Tibial nerve (tissue), 4 donors: ENCODE measurements at regions not wholly inside any gene's neighbourhood (a gene's known extent, or its start where the extent isn't known, plus 50 kb on each side); places are given as distances from the start of the nearest gene placed in this dataset.

Source experiments
- DNase-seq, 2 donors: peaks; one replicate each; pipeline ENCODE4 v3.0.0-alpha.2; 2019; ENCODE audit warnings: low spot score in 2 of 2
- H3K27ac ChIP-seq, 4 donors: fragments of 200-600 bp; sonication (generic) in 3 of 4; one replicate each; pipeline ENCODE4 v1.5.1; 2017 to 2019; ENCODE audit warnings: mild to moderate bottlenecking in 1 of 4
- H3K27me3 ChIP-seq, 2 donors: fragments of 200-600 bp; sonication (generic) in 1 of 2; one replicate each; pipeline versions ENCODE4 v1.5.1 to v1.6.0; 2017 to 2019
- H3K36me3 ChIP-seq, 3 donors: fragments of 200-600 bp; sonication (generic); one replicate each; pipeline ENCODE4 v1.5.1; 2018 to 2019
- H3K4me1 ChIP-seq, 4 donors: fragments of 200-600 bp; sonication (generic) in 3 of 4; one replicate each; pipeline ENCODE4 v1.5.1; 2017 to 2019
- H3K4me3 ChIP-seq, 4 donors: fragments of 200-600 bp; sonication (generic) in 3 of 4; one replicate each; pipeline ENCODE4 v1.5.1; 2017 to 2019; ENCODE audit warnings: mild to moderate bottlenecking in 1 of 4, moderate library complexity in 1 of 4
- H3K9me3 ChIP-seq, 4 donors: fragments of 200-600 bp; sonication (generic) in 3 of 4; one replicate each; pipeline ENCODE4 v1.5.1; 2017 to 2019
- EP300 ChIP-seq, 2 donors: sonication (generic); formaldehyde crosslinking; IDR thresholded peaks; one replicate each; pipeline ENCODE4 v1.6.1; 2017; ENCODE audit warnings: antibody characterized with exemption in 2 of 2, mild to moderate bottlenecking in 1 of 2
- POLR2A ChIP-seq, 2 donors: fragments of 450-650 bp; IDR thresholded peaks; one replicate each; pipeline ENCODE4 v1.6.1; 2017; ENCODE audit warnings: antibody characterized with exemption in 2 of 2, mild to moderate bottlenecking in 2 of 2, moderate library complexity in 2 of 2
- WGBS, 2 donors: methylation state at CpG; one replicate each; pipeline ENCODE4 v1.1.5; 2018; 5-methylcytosine and 5-hydroxymethylcytosine counted together
- TF ChIP-seq, protein P1 (sequence below), 5 experiments: fragments of 200-600 bp in 3 of 5; fragments of 450-650 bp in 2 of 5; sonication (generic) in 3 of 5; IDR thresholded peaks; one replicate each; pipeline ENCODE4 v1.5.1; 2016 to 2019; ENCODE audit warnings: antibody characterized with exemption in 5 of 5, mild to moderate bottlenecking in 3 of 5, moderate library complexity in 2 of 5

GRCh38 chr20:21019814-21020658, 86.1 kb downstream of the LINC00237 start:
- Histone ChIP-seq H3K27ac (no peak overlapping the region), H3K27me3 (peaks cover 0 to 17% of the 10 kb centered on the region in 2 donors), H3K4me3 (no peak overlapping the region), H3K4me1 (peaks cover 0 to 6% (median 0%) of the 10 kb centered on the region in 4 donors), H3K36me3 (no peaks in the 10 kb centered on the region), H3K9me3 (no peaks in the 10 kb centered on the region)
- no peak for DNase-seq
- no peak for TF ChIP-seq POLR2A (IDR thresholded peaks at IDR 0.05)
- TF ChIP-seq EP300 (IDR thresholded peaks at IDR 0.05), result no peak
- TF ChIP-seq, protein P1, sequence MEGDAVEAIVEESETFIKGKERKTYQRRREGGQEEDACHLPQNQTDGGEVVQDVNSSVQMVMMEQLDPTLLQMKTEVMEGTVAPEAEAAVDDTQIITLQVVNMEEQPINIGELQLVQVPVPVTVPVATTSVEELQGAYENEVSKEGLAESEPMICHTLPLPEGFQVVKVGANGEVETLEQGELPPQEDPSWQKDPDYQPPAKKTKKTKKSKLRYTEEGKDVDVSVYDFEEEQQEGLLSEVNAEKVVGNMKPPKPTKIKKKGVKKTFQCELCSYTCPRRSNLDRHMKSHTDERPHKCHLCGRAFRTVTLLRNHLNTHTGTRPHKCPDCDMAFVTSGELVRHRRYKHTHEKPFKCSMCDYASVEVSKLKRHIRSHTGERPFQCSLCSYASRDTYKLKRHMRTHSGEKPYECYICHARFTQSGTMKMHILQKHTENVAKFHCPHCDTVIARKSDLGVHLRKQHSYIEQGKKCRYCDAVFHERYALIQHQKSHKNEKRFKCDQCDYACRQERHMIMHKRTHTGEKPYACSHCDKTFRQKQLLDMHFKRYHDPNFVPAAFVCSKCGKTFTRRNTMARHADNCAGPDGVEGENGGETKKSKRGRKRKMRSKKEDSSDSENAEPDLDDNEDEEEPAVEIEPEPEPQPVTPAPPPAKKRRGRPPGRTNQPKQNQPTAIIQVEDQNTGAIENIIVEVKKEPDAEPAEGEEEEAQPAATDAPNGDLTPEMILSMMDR (IDR thresholded peaks at IDR 0.05), result no peak
- WGBS, 2 donors, result 13 to 16% methylated on average over 32 to 40 of the region's 42 CpGs

DNA sequence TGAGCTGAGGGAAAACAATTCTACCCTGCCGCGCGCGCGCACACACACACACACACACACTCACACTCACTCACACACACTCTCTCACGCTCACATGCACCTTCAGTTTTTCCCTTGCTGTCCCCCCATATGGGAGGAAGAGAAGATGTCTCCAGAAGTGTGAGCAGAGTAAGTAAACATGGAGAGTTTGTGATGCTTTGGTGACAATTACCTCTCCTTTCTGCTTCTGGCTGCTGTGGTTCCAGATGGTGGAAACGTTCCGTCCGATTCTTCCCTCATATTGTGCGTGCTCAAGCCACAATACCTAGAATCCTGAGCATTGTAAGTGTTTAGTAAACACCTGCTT, 86.7 kb downstream of the LINC00237 start:
- WGBS, 2 donors, result 79% methylated on average over 10 of the region's 10 CpGs
- Histone ChIP-seq H3K27me3 (peaks cover 0 to 17% of the 10 kb centered on the region in 2 donors), H3K9me3 (no peaks in the 10 kb centered on the region), H3K36me3 (no peaks in the 10 kb centered on the region), H3K4me1 (peaks cover 0 to 6% (median 0%) of the 10 kb centered on the region in 4 donors), H3K4me3 (no peak overlapping the region), H3K27ac (no peak overlapping the region)
- no peak for TF ChIP-seq EP300 (IDR thresholded peaks at IDR 0.05)
- TF ChIP-seq POLR2A (IDR thresholded peaks at IDR 0.05), result no peak
- TF ChIP-seq, protein P1 (IDR thresholded peaks at IDR 0.05), result no peak
- no peak for DNase-seq

GRCh38 chr20:21018576-21018975, 87.6 kb downstream of the LINC00237 start:
- Histone ChIP-seq H3K4me1 (peaks cover 0 to 6% (median 0%) of the 10 kb centered on the region in 4 donors), H3K27me3 (peaks cover 0 to 17% of the 10 kb centered on the region in 2 donors), H3K27ac (no peak overlapping the region), H3K36me3 (no peaks in the 10 kb centered on the region), H3K9me3 (no peaks in the 10 kb centered on the region), H3K4me3 (no peak overlapping the region)
- WGBS, 2 donors, result 85 to 93% methylated on average over 4 of the region's 4 CpGs
- no peak for DNase-seq
- TF ChIP-seq POLR2A (IDR thresholded peaks at IDR 0.05) (no peak), EP300 (IDR thresholded peaks at IDR 0.05) (no peak)
- TF ChIP-seq, protein P1 (IDR thresholded peaks at IDR 0.05), result no peak

- no peak overlapping the region for H3K4me3 ChIP-seq
- DNase-seq, result no peak
- peaks cover 0 to 6% (median 0%) of the 10 kb centered on the region in 4 donors for H3K4me1 ChIP-seq
- 36 to 40% methylated on average over 11 of the region's 11 CpGs for WGBS, 2 donors
- no peaks in the 10 kb centered on the region for H3K36me3 ChIP-seq
- peaks cover 0 to 17% of the 10 kb centered on the region in 2 donors for H3K27me3 ChIP-seq
- H3K27ac ChIP-seq, result no peak overlapping the region
- TF ChIP-seq EP300 (IDR thresholded peaks at IDR 0.05), result no peak
- TF ChIP-seq, protein P1 (IDR thresholded peaks at IDR 0.05), result no peak
- no peak for TF ChIP-seq POLR2A (IDR thresholded peaks at IDR 0.05)
- no peaks in the 10 kb centered on the region for H3K9me3 ChIP-seq
These were observed 88.6 kb downstream of the LINC00237 start for GRCh38 chr20:21017528-21018085.

DNA sequence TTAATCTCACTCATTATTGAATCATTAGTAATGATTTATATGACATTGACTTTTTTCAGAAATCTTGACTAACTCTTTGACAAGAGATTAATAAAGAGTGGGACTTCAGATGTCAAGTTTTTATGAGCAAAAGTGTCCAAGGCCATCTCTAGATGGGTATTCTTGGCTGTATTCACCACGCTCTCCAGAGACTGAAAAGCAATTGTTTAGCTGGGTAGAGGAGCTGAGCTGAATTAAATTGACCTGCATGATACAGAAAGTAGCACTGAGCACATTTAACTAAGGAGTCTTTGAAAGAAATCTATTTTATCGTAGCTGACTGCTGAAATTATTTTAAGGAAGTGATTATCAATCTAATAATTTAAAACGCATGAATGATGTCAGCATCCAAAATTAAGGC, 89.4 kb downstream of the LINC00237 start:
- no peak for DNase-seq
- Histone ChIP-seq H3K9me3 (peaks cover 0 to 2% (median 0%) of the 10 kb centered on the region in 4 donors), H3K27ac (no peak overlapping the region), H3K4me1 (peaks cover 0 to 6% (median 0%) of the 10 kb centered on the region in 4 donors), H3K27me3 (peaks cover 0 to 17% of the 10 kb centered on the region in 2 donors), H3K4me3 (no peak overlapping the region), H3K36me3 (no peaks in the 10 kb centered on the region)
- TF ChIP-seq, protein P1 (IDR thresholded peaks at IDR 0.05), result no peak
- TF ChIP-seq EP300 (IDR thresholded peaks at IDR 0.05) (no peak), POLR2A (IDR thresholded peaks at IDR 0.05) (no peak)
- 29 to 31% methylated on average over 3 of the region's 3 CpGs for WGBS, 2 donors
